Omental fat pad (tissue), 3 donors: ENCODE measurements at regions not wholly inside any gene's neighbourhood (a gene's known extent, or its start where the extent isn't known, plus 50 kb on each side); places are given as distances from the start of the nearest gene placed in this dataset.

ENCODE experiments used
- ATAC-seq: fragments of 150-250 bp; one replicate; pipeline ENCODE4 v1.9.1; 2016; ENCODE audit warnings: mild to moderate bottlenecking, moderate library complexity; ENCODE audit not compliant: low FRiP score
- DNase-seq: peaks from one replicate; pipeline ENCODE4 v3.0.0-alpha.2; 2019; ENCODE audit warnings: low spot score
- TF ChIP-seq, protein P1 (sequence below), 3 donors: fragments of 450-650 bp; IDR thresholded peaks; one replicate each; pipeline ENCODE4 v1.5.1; 2016 to 2017; ENCODE audit warnings: antibody characterized with exemption in 3 of 3, mild to moderate bottlenecking in 3 of 3, moderate library complexity in 2 of 3

GRCh38 chr2:56934866-56935265, 751.1 kb downstream of the CCDC85A start:
- TF ChIP-seq, protein P1, sequence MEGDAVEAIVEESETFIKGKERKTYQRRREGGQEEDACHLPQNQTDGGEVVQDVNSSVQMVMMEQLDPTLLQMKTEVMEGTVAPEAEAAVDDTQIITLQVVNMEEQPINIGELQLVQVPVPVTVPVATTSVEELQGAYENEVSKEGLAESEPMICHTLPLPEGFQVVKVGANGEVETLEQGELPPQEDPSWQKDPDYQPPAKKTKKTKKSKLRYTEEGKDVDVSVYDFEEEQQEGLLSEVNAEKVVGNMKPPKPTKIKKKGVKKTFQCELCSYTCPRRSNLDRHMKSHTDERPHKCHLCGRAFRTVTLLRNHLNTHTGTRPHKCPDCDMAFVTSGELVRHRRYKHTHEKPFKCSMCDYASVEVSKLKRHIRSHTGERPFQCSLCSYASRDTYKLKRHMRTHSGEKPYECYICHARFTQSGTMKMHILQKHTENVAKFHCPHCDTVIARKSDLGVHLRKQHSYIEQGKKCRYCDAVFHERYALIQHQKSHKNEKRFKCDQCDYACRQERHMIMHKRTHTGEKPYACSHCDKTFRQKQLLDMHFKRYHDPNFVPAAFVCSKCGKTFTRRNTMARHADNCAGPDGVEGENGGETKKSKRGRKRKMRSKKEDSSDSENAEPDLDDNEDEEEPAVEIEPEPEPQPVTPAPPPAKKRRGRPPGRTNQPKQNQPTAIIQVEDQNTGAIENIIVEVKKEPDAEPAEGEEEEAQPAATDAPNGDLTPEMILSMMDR (IDR thresholded peaks at IDR 0.05), result no peak
- no peak for ATAC-seq
- DNase-seq, result no peak

- ATAC-seq (no peak), DNase-seq (no peak)
- TF ChIP-seq, protein P1 (IDR thresholded peaks at IDR 0.05), result no peak
Measured at GRCh38 chr2:56940054-56940453, 756.3 kb downstream of the CCDC85A start.

- ATAC-seq (no peak), DNase-seq (no peak)
- TF ChIP-seq, protein P1 (IDR thresholded peaks at IDR 0.05), result no peak
Measured at GRCh38 chr2:56952871-56953270, 769.1 kb downstream of the CCDC85A start.

GRCh38 chr2:56960581-56960980, 776.8 kb downstream of the CCDC85A start:
- ATAC-seq (no peak), DNase-seq (no peak)
- TF ChIP-seq, protein P1 (IDR thresholded peaks at IDR 0.05), result no peak

- no peak for DNase-seq
- TF ChIP-seq, protein P1 (IDR thresholded peaks at IDR 0.05), result no peak
- no peak for ATAC-seq
Measured at GRCh38 chr2:56962673-56963072, 778.9 kb downstream of the CCDC85A start.

DNA sequence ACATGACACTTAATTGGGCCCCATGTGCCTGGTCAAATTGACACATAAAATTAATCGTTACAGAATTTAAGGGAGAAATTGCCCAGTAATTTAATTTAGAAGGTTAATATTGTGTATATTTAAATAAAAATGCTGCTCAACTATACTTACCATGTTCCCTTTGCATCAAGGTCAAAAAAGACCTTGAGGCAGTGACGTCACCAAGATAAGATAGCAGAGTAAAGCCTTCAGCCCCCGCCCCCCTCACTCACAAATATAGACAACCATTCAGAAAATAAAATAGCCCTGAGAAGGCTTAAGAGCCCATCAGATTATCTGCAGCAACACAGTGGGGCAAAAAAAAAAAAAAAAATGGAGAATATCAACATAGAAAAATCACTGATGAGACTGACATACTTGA, 785.7 kb downstream of the CCDC85A start:
- TF ChIP-seq, protein P1 (IDR thresholded peaks at IDR 0.05), result no peak
- no peak for DNase-seq
- ATAC-seq, result no peak

DNA sequence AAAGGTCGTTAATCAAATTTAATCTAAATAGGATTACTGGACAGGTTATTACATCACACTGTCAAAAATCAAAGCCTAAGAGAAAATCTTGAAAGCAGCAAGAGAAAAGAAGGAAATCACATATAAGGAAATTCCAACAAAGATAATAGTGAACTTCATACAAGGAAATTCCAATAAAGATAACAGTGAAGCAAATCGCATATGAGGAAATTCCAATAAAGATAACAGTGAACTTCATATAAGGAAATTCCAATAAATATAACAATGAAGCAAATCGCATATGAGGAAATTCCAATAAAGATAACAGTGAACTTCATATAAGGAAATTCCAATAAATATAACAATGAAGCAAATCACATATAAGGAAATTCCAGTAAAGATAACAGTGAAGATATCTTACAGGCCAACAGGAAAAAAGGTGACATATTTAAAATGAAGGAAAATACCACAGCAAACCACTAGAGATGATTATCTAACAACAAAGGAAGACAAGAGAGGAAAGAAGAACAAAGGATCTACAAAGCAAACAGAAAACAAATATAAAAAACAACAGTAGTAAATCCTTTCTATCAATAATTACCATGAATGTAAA, 787.7 kb downstream of the CCDC85A start:
- TF ChIP-seq, protein P1 (IDR thresholded peaks at IDR 0.05), result no peak
- DNase-seq, result no peak

More for the DNA sequence above, 787.7 kb downstream of the CCDC85A start:
- no peak for ATAC-seq
